Urinary bladder (tissue), 3 donors: ENCODE measurements at regions not wholly inside any gene's neighbourhood (a gene's known extent, or its start where the extent isn't known, plus 50 kb on each side); places are given as distances from the start of the nearest gene placed in this dataset.
"Not testable (repeated sequence)": the region's sequence is repeated elsewhere in the genome, so short reads cannot be mapped to it uniquely, and the experiment has no call there.

Experiments
- DNase-seq: peaks from one replicate; pipeline ENCODE4 v3.0.0-alpha.2; 2015; ENCODE audit errors: extremely low spot score
- H3K27ac ChIP-seq: one replicate; pipeline ENCODE4 v1.5.1; 2013; ENCODE audit warnings: low read depth, mild to moderate bottlenecking, moderate library complexity
- H3K36me3 ChIP-seq: one replicate; pipeline ENCODE4 v1.6.1; 2013; ENCODE audit warnings: mild to moderate bottlenecking, moderate library complexity; ENCODE audit not compliant: insufficient read depth
- H3K4me1 ChIP-seq: one replicate; pipeline ENCODE4 v1.6.1; 2013; ENCODE audit warnings: mild to moderate bottlenecking, moderate library complexity; ENCODE audit not compliant: insufficient read depth
- H3K4me3 ChIP-seq: one replicate; pipeline ENCODE4 v1.5.1; 2013; ENCODE audit warnings: low read depth, low read length
- WGBS: extraction: QIAGEN DNeasy Blood & Tissue Kit; methylation state at CpG from one replicate; pipeline ENCODE4 v1.1.7; 2013; 5-methylcytosine and 5-hydroxymethylcytosine counted together
- donor health status: healthy with polysubstance abuse.
- donor health status: healthy.

- WGBS: 29% methylated on average over 9 of the region's 9 CpGs
- H3K27ac ChIP-seq: no peak overlapping the region
- H3K4me1 ChIP-seq: no peaks in the 10 kb centered on the region
- no peak overlapping the region for H3K4me3 ChIP-seq
- no peaks in the 10 kb centered on the region for H3K36me3 ChIP-seq
- DNase-seq: no peak
These were observed 70.6 kb upstream of the MEDAG start for GRCh38 chr13:30835442-30835841.

GRCh38 chr13:30837227-30838159, 68.6 kb upstream of the MEDAG start:
- Histone ChIP-seq H3K4me3 (no peak overlapping the region), H3K36me3 (no peaks in the 10 kb centered on the region), H3K4me1 (no peaks in the 10 kb centered on the region), H3K27ac (no peak overlapping the region)
- WGBS: 86% methylated on average over 11 of the region's 11 CpGs
- DNase-seq: no peak

DNA sequence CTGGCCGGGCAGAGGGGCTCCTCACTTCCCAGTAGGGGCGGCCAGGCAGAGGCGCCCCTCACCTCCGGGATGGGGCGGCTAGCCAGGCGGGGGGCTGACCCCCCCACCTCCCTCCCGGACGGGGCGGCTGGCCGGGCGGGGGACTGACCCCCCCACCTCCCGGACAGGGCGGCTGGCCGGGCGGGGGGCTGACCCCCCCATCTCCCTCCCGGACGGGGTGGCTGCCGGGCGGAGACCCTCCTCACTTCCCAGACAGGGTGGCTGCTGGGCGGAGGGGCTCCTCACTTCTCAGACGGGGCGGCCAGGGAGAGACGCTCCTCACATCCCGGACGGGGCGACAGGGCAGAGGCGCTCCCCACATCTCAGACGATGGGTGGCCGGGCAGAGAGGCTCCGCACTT, 66.4 kb upstream of the MEDAG start:
- not testable (repeated sequence) for H3K36me3 ChIP-seq, H3K4me1 ChIP-seq, H3K27ac ChIP-seq, H3K4me3 ChIP-seq, DNase-seq
- 94% methylated on average over 28 of the region's 30 CpGs for WGBS

- H3K4me3 ChIP-seq: no peak overlapping the region
- WGBS: 65% methylated on average over 2 of the region's 6 CpGs
- H3K27ac ChIP-seq: no peak overlapping the region
- H3K4me1 ChIP-seq: no peaks in the 10 kb centered on the region
- DNase-seq: no peak
- no peaks in the 10 kb centered on the region for H3K36me3 ChIP-seq
These were observed 65.6 kb upstream of the MEDAG start for GRCh38 chr13:30840515-30840914.

- H3K27ac ChIP-seq: no peak overlapping the region
- no peak overlapping the region for H3K4me3 ChIP-seq
- H3K36me3 ChIP-seq: no peaks in the 10 kb centered on the region
- WGBS: 63% methylated on average over 5 of the region's 5 CpGs
- no peaks in the 10 kb centered on the region for H3K4me1 ChIP-seq
- no peak for DNase-seq
These were observed 64.9 kb upstream of the MEDAG start for GRCh38 chr13:30841154-30841553.

DNA sequence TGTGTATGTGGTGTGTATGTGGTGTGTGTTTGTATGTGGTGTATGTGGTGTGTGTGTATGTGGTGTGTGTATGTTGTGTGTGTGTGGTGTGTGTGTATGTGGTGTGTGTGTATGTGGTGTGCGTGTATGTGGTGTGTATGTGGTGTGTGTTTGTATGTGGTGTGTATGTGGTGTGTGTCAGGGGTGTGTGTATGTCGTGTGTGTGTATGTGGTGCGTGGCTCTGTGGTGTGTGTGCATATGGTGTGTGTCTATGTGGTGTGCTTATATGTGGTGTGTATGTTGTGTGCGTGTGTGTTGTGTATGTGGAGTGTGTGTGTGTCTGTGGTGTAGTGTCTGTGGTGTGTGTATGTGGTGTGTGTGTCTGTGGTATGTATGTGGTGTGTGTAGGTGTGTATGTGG, 62.5 kb upstream of the MEDAG start:
- Histone ChIP-seq H3K4me3 (no peak overlapping the region), H3K4me1 (no peaks in the 10 kb centered on the region), H3K36me3 (no peaks in the 10 kb centered on the region), H3K27ac (no peak overlapping the region)
- 64% methylated on average over 4 of the region's 4 CpGs for WGBS
- no peak for DNase-seq

- Histone ChIP-seq H3K4me1 (no peaks in the 10 kb centered on the region), H3K36me3 (no peaks in the 10 kb centered on the region), H3K4me3 (no peak overlapping the region), H3K27ac (no peak overlapping the region)
- 96% methylated on average over 6 of the region's 6 CpGs for WGBS
- no peak for DNase-seq
These were observed 61.3 kb upstream of the MEDAG start for GRCh38 chr13:30844548-30845296.

DNA sequence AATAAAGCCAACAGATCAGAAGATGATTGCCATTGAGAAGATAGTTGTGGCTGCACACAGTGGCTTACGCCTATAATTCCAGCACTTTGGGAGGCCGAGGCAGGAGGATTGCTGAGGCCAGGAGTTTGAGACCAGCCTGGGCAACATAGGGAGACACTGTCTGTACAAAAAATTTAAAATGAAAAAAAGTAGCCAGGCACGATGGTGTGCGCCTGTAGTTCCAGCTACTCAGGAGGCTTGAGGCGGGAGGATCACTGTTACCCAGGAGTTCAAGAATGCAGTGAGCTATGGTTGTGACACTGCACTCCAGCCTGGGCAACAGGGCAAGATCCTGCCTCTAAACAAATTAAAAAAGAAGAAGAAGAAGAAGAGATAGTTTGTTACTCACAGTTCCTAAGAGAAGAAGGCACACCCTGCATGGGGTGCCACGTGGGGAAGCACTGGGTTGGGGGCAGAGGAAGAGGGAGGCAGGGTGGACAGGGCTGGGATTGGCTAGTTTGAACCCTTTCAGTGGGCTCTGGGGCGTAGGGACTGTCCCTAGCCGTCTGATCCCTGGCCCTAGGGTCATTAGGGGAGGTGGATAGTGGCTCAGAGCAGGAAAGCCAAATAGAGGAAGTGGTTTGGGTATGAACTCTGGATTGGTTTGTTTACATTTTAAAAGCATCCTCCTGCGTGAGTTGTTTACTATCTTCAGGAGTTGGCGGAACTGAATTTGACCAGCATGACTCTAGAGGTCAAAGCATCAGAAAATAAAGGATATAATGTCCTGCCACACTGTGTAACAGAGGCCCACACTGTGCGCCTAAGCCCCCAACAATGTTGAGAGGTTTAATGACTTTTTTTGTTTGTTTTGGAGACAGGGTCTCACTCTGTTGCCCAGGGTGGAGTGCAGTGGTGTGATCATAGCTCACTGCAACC, 60.5 kb upstream of the MEDAG start:
- 67% methylated on average over 11 of the region's 11 CpGs for WGBS
- Histone ChIP-seq H3K27ac (no peak overlapping the region), H3K36me3 (no peaks in the 10 kb centered on the region), H3K4me3 (no peak overlapping the region), H3K4me1 (no peaks in the 10 kb centered on the region)
- no peak for DNase-seq

DNA sequence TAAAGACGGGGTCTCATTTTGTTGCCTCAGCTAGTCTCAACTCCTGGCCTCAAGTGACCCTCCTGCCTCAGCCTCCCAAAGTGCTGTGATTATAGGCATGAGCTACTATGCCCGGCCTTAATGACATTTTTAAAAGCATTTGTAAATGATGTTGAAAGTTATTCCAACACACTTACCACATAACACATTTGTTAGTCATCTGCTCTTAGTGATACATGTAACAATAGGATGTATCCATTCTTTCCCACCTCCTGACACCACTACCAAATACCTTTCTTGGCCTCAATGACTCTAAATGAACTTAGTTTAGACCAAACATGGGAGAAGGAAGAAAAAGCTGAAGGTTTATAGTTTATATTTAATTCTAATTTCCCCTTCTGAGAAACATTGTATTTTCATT, 59.8 kb upstream of the MEDAG start:
- DNase-seq: no peak
- no peaks in the 10 kb centered on the region for H3K36me3 ChIP-seq
- no peak overlapping the region for H3K27ac ChIP-seq
- H3K4me1 ChIP-seq: no peaks in the 10 kb centered on the region
- H3K4me3 ChIP-seq: no peak overlapping the region
- WGBS: 93% methylated on average over 2 of the region's 2 CpGs

- no peak for DNase-seq
- WGBS: 95% methylated on average over 7 of the region's 7 CpGs
- Histone ChIP-seq H3K4me3 (no peak overlapping the region), H3K27ac (no peak overlapping the region), H3K36me3 (no peaks in the 10 kb centered on the region), H3K4me1 (no peaks in the 10 kb centered on the region)
These were observed 59.2 kb upstream of the MEDAG start for GRCh38 chr13:30846866-30847265.

DNA sequence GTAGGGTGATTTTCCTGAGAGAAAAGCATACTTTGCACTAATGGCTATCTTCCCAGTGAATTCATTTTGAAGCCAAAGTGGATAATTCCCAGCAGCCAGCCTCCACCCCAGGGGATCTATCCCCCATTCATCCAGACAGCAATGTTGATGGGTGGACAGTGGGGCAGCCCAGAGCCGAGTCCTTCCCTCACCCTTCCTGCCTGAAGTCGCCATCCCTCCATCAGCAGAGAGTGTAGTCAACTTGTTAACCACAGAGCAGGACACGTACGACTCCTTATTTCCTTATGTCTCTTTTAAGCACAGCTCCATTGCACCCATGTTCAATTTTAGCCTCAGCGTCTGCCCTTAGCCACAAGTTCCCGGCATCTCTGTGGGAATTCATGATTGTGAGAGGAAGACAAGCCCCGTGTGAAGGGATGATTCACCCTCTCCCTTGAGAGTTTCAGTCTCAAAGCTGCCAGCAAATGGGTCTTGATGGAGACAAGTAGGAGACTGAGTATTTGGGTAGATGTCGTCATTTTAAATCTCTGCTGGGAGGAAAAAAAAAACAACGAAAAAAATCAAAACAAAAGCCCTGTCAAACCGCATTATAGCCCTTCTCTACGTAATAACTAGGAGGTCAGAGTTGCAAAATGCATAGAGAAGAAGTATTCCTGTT, 58.3 kb upstream of the MEDAG start:
- H3K27ac ChIP-seq: no peak overlapping the region
- H3K36me3 ChIP-seq: no peaks in the 10 kb centered on the region
- DNase-seq: no peak
- no peaks in the 10 kb centered on the region for H3K4me1 ChIP-seq
- no peak overlapping the region for H3K4me3 ChIP-seq
- WGBS: 42% methylated on average over 11 of the region's 11 CpGs

- no peak overlapping the region for H3K4me3 ChIP-seq
- WGBS: 74% methylated on average over 5 of the region's 5 CpGs
- no peaks in the 10 kb centered on the region for H3K36me3 ChIP-seq
- no peak overlapping the region for H3K27ac ChIP-seq
- no peaks in the 10 kb centered on the region for H3K4me1 ChIP-seq
- DNase-seq: no peak
These were observed 57.6 kb upstream of the MEDAG start for GRCh38 chr13:30848332-30849027.
